AG04450 (cell line): ENCODE measurements at regions not wholly inside any gene's neighbourhood (a gene's known extent, or its start where the extent isn't known, plus 50 kb on each side); places are given as distances from the start of the nearest gene placed in this dataset.

ENCODE experiments used
- CTCF ChIA-PET: fragments of 300-600, 350-600 bp; formaldehyde crosslinking; extraction: SDS; loops from one replicate; lab custom pipeline; 2022; ENCODE audit warnings: antibody characterized with exemption, inconsistent platforms; lab: Charles Lee
- POLR2A ChIA-PET: fragments of 350-600 bp; formaldehyde crosslinking; extraction: SDS; loops from one replicate; lab custom pipeline; 2021; ENCODE audit warnings: antibody characterized with exemption, inconsistent platforms; lab: Yijun Ruan, JAX
- DNase-seq: peaks from one replicate; pipeline ENCODE4 v3.0.0-alpha.2; 2011; ENCODE audit warnings: low read depth, low spot score
- H3K27ac ChIP-seq: one replicate; pipeline ENCODE4 v1.5.1; 2012; ENCODE audit warnings: low read depth, low read length, control low read depth
- H3K27me3 ChIP-seq: one replicate; pipeline ENCODE4 v1.6.0; 2012; ENCODE audit warnings: low read length; ENCODE audit not compliant: control insufficient read depth, insufficient read depth
- H3K4me3 ChIP-seq: 2 replicates; pipeline ENCODE4 v1.5.1; 2011; ENCODE audit warnings: mild to moderate bottlenecking, low read depth, low read length, control low read depth
- H3K9me3 ChIP-seq: 2 replicates; pipeline ENCODE4 v1.5.1; 2012; ENCODE audit warnings: low read length; ENCODE audit not compliant: control insufficient read depth, insufficient read depth
- CTCF ChIP-seq: IDR thresholded peaks from 2 replicates; pipeline ENCODE4 v1.5.1; 2011; ENCODE audit warnings: low read depth, low read length, control low read depth, inconsistent platforms

GRCh38 chr3:165638034-165638433 lies 199.2 kb downstream of the BCHE start:
- ChIA-PET CTCF (interaction anchor here (1.0 kb wide), 1 partner anchor 217 kb away, joined by 3 read pairs; no protein-coding TSS in a partner anchor), POLR2A (no interaction called here)
- no peak for DNase-seq
- Histone ChIP-seq H3K27ac (no peak overlapping the region), H3K9me3 (no peaks in the 10 kb centered on the region), H3K27me3 (no peaks in the 10 kb centered on the region), H3K4me3 (no peak overlapping the region)
- TF ChIP-seq CTCF, result no peak

GRCh38 chr3:165636684-165637015 lies 200.6 kb downstream of the BCHE start:
- Histone ChIP-seq H3K4me3 (no peak overlapping the region), H3K27me3 (no peaks in the 10 kb centered on the region), H3K27ac (no peak overlapping the region), H3K9me3 (no peaks in the 10 kb centered on the region)
- no peak for DNase-seq
- no peak for TF ChIP-seq CTCF
- POLR2A ChIA-PET, result no interaction called here
- CTCF ChIA-PET, result no interaction called here

GRCh38 chr3:165635791-165636683 lies 201.2 kb downstream of the BCHE start:
- no peak for TF ChIP-seq CTCF
- CTCF ChIA-PET, result interaction anchor here (1.0 to 1.5 kb wide), 3 partner anchors 8 to 12 kb away, joined by 3 to 5 read pairs (median 4); no protein-coding TSS in a partner anchor
- DNase-seq, result no peak
- POLR2A ChIA-PET, result no interaction called here
- no peaks in the 10 kb centered on the region for H3K27me3 ChIP-seq
- H3K9me3 ChIP-seq, result no peaks in the 10 kb centered on the region
- no peak overlapping the region for H3K27ac ChIP-seq
- H3K4me3 ChIP-seq, result no peak overlapping the region

DNA sequence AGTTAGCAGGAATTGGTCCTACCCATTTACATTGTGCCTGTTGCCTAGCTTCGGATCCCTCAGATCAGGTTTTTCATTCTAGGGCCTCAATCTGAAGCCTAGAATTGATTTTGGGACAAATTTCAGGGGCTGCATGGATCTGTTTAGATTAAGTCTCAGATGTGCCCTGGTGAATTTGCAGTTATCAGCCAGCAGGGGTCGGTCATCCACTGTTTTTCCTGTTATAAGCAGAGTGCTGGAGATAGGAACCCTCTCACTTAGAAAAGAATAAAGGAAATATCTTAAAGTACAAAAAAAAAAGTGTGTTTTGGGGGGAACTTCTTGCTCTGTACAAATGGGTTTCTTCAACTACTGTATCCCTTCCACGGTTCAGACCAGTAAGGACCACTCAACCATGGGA lies 212.5 kb downstream of the BCHE start:
- peak; percentile 81 for TF ChIP-seq CTCF
- no peak overlapping the region for H3K27ac ChIP-seq
- POLR2A ChIA-PET, result no interaction called here
- CTCF ChIA-PET, result interaction anchor here (0.6 to 1.7 kb wide), 9 partner anchors 9 to 232 kb away, joined by 3 to 6 read pairs (median 4); no protein-coding TSS in a partner anchor
- peaks cover 2% of the 10 kb centered on the region for H3K27me3 ChIP-seq
- H3K9me3 ChIP-seq, result no peaks in the 10 kb centered on the region
- no peak for DNase-seq
- no peak overlapping the region for H3K4me3 ChIP-seq

DNA sequence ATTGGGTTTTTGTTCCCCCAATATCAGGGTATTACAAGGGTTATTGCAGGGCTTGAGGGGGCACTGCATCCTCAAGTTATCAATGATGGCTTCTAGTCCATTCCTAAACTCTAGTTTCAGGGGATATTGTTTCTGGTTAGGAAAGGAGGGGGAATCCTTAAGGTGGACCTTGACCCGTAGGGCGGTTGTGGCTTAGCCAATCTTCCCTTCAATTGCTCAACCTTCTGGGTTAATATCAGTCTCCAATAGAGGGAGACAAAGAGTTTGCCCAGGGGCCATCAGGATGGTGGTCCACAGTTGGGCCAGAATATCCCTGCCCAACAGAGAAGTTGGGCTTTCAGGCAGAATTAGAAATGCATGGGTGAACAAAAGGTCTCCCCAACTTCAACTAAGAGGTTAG lies 214.9 kb downstream of the BCHE start:
- POLR2A ChIA-PET, result no interaction called here
- DNase-seq, result no peak
- no peak for TF ChIP-seq CTCF
- no peaks in the 10 kb centered on the region for H3K9me3 ChIP-seq
- H3K27me3 ChIP-seq, result peaks cover 2% of the 10 kb centered on the region
- CTCF ChIA-PET, result no interaction called here
- H3K27ac ChIP-seq, result no peak overlapping the region
- no peak overlapping the region for H3K4me3 ChIP-seq
